ENCODE measurements at regions not wholly inside any gene's neighbourhood (a gene's known extent, or its start where the extent isn't known, plus 50 kb on each side); places are given as distances from the start of the nearest gene placed in this dataset.
"Not testable (repeated sequence)": the region's sequence is repeated elsewhere in the genome, so short reads cannot be mapped to it uniquely, and the experiment has no call there.

DNA sequence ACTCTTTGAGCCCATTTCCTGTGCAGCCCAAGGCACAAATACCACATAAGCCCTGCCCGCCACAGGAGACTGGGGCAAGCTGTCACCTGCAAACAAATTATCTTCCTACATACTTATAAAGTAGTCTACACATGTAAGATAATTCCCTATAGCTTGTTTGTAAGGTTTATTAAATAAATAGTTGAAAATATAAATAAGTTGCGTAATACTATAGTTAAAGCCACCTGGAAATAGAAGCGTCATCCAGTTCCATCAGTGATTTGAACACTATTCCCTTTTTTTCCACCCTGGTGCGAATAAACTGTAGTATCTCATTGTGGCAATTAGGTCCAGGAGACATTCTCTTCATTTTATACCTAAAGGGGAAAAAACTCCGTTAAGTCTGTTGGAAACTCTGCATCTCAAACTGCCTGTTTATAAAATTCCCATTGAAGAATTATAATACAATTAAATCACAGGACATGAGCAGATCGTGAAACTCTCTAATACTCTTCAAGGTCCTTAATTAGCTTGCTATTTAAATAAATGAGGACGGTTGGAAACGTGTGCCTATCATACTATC is 66.7 kb upstream of the CCT8L2 start:
- FAIRE-seq = not testable (repeated sequence)

DNA sequence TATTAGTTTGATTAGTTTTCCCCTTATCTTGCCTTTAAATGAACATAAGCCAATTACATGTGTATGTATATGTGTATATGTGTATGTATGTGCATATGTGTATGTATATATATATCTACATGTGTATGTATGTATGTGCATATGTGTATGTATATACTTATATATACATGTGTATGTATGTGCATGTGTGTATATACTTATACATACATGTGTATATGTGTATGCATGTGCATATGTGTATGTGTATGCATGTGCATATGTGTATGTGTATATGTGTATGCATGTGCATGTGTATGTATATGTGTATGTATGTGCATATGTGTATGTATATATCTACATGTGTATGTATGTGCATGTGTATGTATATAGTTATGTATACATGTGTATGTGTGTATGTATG is 65.5 kb upstream of the CCT8L2 start:
- FAIRE-seq = no peak

DNA sequence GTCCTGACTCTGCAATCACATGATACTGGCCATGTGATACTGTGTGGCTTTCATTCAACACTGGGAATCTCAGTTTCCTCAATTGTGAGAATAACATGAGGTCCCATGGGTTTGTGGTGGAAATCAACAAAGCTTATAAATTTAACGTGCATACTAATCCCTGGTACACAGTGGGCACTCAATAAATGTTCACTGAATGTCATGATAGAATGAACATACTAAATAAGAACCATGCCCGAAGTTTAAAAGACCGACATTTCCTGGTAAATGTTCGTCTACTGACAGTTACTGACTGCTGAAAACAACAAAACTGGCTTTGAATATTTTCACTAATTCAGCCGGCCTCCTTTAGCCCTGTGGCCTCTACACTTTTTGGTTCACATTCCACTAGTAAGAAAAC is 62.3 kb upstream of the CCT8L2 start:
- no peak for FAIRE-seq

- not testable (repeated sequence) for FAIRE-seq
Observed at GRCh38 chr22:16654336-16654735, 61.7 kb upstream of the CCT8L2 start.

- not testable (repeated sequence) for FAIRE-seq
Observed at GRCh38 chr22:16653222-16653621, 60.6 kb upstream of the CCT8L2 start.

DNA sequence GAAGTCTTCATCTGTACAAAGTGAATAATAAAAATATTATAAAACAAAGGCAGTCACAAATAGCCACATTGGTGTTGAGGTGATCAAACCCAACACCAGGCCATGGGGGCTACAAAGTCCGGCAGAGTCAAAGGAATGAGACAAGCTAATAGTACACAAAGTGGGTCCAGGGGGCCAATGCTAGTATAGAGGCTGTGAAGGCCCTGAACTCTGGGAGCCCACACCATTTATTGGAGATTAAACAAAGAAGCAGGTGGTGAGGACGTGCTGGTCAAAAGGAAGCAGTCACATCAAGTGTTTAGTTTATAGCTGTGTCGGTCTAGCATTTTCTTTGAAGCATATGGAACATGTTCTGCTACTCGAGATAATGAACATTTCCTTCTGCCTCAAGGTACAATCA is 58.6 kb upstream of the CCT8L2 start:
- FAIRE-seq = no peak
